ENCODE measurements at regions not wholly inside any gene's neighbourhood (a gene's known extent, or its start where the extent isn't known, plus 50 kb on each side); places are given as distances from the start of the nearest gene placed in this dataset.
A peak's percentile ranks its signal among the peaks of the same experiment; 100 is the strongest.

DNA sequence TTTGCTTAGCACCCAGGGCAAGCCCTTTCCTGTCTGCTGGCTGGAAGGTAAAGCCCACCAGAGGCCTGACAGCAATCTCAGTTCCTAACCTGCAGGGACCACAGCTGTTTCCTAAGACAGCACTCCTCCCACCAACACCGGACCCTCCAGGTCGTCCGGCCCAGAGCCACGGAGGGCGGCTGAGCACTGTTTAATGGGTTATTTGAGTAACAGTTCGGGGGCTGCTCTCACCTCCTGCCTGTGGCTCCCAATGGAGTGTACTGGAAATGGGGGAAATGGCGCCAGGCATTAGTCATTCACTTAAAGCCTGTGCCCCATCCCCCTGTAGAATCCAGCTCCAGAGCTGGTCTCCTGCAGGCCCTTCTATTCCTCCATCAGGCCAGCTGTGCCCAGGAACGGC is 81.6 kb upstream of the ADRA2C start:
- no peak for DNase-seq (ENCODE audit: low read depth, low spot score)

DNA sequence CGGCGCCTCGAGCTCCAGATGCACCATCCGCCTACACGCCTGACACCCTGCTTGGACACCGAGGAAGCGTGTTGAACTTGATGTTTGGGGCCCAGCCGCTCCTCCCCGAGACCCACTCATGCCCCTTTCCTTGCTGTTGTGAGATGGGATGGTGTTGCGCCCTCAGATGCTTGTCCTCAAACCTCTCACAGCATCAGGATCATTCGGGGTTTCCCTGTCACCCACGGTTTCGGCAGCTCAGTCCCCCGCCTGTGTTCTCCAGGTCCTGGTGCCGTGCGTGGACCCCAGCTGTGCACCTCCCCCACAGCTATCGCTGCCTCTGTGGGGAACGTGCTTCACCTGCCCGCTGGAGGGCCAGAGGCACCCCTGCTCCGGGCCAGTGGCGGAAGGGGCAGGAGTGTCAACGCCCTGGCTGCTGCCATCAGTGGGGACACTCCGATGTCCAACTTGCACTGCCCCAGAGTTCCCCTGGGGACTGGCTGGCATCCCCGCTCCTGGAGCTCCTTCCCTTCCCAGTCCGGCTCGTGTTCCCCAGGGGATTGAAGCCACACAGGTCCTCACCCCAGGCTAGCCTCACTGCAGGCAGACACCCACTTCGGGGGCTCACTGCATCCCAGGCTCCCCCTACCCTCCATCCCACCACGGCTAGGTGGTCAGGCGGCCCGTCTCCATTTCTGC is 82.3 kb upstream of the ADRA2C start:
- no peak for DNase-seq (ENCODE audit: low read depth, low spot score)

DNA sequence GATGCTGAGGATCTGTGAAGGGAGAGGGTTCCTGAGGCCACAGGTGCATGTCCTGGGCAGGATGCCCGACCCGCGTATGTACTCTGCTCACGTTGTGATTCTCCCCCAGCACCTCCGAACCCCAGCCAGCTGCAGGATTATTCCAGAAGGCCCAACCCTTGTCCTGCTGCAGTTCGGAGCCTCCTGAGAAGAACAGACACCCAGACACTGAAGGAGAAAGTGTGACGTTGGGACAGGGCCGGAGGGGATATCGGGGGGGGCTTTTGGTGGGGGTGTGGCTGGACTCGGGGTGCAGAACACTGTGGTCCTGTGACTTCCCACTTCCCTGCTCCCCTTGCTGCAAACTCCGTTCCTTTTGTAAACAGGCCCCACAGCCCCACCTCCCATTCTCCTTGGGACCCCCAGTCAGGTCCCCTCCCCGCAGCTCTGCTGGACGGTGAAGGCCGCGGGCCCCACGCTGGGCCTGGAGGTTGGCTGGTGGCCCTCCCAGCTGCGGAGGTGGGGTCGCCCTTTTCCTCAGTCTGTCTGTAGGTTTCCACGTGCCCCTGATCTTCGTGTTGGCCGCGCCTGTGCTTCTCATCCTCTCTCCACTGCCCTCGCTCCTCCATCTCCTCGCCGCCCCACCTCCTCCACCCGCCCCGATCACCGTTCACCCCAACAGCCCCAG is 83.0 kb upstream of the ADRA2C start:
- no peak for DNase-seq (ENCODE audit: low read depth, low spot score)

DNA sequence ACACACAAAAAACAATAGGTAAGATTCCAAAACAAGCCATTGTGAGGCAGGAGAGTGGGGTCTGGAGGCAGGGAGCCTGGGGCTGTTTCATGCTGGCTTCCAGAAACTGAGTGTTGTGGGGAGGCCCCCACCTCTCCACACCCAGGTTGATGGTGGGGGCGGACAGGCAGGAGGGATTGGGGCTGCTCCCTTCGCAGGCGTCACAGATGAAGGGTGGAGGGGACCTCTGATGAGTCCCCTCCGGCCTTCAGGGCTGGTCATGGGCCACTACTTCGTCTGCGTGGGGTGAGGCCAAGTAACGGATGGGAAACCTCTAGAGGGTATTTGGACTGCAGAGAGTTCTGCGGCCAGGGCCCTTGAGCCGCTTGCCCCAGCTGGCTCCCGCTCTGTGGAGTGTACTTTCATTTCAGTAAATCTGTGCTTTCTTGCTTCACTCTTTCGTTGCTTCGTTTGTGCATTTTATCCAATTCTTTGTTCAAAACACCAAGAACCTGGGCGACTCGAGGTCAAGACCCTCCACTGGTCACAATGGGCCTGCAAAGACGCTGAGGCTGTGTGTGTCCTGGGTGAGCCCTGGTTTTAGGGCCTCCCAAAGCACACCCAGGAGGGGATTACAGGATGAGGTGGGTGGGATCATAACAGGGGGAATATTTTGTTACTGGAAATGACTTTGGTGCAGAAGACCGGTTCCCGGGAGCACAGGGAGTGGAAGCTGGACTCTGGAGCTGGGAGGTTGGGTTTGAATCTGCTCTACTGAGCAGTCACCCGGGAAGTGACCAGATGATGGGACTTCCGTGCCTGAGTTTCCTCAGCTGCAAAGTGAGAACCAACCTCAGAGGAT is 83.7 kb upstream of the ADRA2C start:
- no peak for DNase-seq (ENCODE audit: low read depth, low spot score)

DNA sequence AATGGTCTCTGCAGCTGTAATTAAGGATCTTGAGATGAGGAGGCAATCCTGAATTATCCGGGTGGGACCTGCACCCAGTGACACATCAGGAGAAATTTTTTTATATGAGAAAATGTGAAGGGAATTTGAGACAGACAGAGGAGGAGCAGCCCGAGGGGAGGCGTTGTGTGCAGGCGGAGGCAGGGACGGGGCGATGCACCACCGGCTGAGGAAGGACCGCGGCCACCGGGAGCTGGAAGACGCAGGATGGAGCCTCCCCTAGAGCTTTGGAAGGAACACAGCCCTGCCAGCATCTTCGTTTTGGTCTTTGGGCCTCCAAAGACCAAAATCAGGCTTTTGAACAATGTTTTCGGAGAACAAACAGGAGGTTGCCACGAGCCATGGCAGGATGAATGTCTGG is 85.0 kb upstream of the ADRA2C start:
- no peak for DNase-seq (ENCODE audit: low read depth, low spot score)

DNA sequence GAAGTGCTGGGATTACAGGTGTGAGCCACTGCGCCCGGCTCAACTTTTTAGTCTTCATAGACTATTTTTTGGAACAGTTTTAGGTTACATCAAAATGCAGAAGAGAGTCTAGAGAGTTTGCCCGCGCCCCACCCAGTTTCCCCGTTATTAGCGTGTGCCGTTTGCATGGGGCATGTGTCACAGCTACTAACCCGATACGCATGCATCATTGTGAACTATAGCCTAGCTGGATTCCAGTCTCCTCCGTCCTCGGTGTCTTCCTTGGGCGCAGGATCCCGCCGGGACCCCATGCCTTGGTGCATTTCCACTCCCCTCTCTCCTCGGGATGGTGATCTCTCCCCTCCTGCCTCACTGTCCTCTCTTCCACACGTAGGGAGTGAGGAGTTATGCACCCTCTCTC is 85.5 kb upstream of the ADRA2C start:
- DNase-seq (ENCODE audit: low read depth, low spot score), result no peak

DNA sequence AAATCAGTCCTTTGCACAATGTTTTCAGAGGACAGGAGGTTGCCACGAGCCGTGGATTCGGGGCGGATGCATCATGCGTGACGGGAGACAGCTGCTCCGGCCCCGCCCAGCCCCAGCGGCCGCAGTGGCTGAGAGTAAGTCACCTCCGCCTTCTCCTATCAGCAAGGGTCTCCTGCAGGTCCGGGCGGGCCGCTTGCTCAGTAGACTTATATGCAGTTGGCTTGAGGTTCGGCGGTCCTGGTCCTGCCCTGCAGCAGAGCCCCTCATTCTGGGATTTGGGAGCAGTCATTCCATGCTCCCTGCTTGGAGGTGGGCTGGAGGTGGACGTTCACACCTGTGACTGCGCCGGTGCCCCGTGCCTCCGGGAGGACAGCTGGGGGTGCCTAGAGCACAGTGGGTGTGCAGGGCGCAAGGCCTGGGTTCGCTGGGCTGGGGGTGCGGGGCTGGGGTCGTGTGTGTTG is 86.3 kb upstream of the ADRA2C start:
- DNase-seq (ENCODE audit: low read depth, low spot score), result no peak

DNA sequence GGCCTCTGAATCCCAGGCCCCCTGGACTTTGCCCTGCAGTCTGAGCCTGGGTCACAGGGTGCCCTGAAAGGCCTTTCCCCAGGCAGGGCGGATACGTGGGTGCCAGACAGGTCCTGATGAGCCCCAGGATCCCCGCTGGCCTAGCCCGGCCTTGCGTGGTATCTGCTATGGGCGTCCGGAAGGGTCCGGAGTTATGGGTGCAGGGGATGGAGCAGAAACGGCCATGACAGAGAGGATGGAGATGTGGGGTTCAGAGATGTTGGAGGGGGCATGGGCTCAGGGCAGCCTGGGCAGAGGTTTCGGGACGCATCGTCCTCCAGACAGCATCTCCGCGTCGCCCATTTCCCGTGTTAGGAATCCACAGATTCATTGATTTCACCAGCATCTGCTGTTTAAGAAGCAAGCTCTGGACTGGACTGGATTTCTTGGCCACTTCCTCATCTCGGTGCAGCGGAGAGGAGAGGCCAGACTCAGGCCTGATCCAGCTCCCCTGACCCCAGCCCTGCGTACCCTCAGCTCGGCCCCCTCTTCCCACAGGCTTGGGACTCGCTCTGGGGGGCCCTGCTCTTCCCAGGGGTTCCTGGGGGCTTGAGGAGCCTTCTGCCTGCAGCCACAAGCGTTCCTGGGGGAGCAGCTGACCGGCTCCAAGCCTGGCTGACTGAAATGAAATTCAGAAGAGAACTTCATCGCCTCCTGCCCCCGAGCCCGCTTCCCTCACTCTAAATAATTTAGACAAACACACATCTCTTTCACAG is 86.9 kb upstream of the ADRA2C start:
- no peak for DNase-seq (ENCODE audit: low read depth, low spot score)

DNA sequence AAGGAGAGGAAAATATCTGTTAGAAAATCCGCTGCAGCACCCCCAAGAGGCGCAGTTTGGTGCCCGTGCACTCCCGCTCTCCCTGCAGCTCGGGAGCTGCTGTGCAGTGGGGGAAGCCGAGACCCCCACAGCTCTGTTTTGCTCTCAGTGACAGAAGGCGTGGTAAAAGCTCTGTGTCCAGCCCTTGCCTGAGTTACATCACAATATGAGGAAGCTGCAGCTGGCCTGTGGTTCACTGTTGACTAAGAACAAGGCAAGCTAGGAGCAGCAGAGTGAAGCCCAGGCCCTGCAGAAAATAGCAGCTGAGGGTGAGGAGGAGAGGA is 88.5 kb upstream of the ADRA2C start:
- DNase-seq (ENCODE audit: low read depth, low spot score), result no peak

DNA sequence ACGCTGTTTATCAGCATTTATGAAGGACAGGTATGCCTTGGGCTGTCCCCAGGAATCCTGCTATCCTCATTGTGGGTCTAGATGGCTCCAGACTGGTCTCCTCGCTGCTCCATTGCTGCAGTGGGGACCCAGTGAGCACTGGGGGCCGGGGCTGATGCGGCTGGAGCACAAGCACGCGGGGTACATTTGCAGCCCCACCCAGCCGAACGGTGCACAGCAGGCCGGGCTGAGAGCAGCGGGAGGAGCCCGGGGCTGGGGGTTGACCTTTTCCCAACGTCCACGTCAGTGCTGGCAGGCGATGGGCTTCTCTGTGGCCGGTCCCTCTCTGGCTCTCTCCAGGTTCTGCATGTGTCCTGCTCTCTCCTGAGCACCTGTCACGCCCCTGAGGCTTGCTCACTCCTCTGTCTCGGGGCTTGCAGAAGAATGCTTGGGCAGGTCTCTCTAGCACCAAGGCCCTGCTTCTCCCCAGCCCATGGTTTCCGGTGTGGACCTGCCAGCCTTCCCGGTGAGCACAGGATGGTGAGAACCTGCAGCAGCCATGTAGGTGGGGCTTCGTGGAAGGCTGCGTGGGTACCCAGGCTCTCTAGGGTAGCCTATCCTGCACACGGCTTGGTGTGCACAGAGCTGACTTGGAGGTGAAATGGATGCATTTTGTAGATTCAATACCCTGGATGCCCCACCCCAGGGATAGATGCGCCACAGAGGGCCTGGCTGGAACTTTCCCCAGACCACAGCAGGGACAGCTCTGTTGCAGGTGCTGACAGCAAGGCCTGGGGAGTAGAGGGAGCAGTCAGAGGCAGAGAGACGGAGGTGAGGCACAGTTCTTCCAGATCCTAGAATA is 89.1 kb upstream of the ADRA2C start:
- DNase-seq (ENCODE audit: low read depth, low spot score), result no peak

DNA sequence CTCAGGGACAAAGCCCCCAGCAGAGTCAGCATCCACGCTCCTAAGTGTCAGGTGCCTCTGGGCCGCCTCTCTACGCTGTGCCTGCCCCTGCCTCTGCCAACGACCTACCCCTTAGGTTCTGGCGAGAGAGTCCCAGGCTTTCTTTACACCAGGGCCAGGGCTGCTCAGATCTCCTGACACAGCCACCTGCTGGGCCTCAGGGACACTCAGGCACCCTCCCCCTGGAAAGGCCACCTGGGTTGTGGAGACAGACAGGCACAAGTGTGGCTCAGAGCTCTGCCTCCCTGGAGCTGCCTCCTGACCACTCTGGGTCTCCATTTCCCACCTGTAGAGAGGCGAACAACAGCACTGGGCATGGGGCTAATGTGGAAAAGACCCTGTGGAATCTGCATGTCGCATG is 90.0 kb upstream of the ADRA2C start:
- DNase-seq (ENCODE audit: low read depth, low spot score), result no peak

DNA sequence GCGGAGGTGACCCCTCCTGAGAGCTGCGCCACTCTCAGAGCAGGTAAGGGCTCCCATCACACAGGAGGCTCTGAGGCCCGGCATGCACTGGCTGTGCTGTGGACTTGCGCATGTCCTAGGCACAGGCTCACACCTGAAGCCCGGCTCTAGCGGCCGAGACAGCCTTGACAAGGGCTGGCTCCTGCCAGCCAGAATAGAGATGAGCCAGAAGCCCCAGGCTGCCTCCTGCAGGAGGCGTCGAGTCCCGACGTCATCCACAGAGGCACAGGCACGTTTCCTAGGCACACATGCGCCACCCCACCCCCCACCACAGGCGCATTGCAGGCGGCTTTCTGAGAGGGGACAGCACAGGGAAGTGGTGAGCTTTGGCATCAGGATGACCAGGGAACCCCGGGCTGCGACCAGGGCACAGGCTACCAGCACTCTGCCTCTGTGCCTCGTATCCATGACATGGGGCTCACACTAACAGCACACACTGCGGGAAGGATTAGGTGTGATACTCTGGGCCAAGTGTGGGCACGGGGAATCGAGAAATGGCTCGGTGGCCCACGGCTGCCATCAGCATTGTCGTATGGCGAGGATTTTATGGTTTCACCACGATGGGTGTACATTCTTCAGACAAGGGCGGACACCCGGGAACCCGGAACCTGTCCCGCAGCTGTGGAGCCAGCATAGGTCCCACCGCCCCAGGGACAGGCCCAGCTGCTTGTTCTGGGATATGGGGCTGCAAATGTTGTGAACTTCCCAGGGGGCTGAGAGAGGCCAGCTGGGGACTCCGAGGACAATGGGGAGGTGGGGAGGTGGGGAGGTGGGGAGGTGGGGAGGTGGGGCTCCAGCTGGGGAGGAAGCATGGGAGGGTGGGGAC is 90.7 kb upstream of the ADRA2C start:
- peak; percentile 17 for DNase-seq (ENCODE audit: low read depth, low spot score)

DNA sequence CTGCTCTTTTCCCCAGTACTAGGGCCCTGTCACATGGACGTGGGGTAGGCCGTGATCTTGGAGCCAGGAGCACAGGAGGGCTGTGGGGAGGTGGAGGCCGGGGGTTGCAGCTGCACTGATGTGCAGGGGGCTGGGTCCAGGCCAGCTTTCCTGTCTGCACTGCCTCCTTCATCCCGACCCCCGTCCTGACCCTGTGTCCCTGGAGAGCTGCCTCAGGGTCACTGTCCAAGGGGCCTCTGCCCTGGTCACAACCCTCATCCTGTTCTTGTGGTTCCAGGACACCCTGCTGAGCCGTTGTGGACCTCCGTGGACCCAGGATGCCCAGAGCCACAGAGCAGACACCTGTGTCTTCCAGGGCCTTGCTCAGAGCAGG is 91.7 kb upstream of the ADRA2C start:
- DNase-seq (ENCODE audit: low read depth, low spot score), result no peak

DNA sequence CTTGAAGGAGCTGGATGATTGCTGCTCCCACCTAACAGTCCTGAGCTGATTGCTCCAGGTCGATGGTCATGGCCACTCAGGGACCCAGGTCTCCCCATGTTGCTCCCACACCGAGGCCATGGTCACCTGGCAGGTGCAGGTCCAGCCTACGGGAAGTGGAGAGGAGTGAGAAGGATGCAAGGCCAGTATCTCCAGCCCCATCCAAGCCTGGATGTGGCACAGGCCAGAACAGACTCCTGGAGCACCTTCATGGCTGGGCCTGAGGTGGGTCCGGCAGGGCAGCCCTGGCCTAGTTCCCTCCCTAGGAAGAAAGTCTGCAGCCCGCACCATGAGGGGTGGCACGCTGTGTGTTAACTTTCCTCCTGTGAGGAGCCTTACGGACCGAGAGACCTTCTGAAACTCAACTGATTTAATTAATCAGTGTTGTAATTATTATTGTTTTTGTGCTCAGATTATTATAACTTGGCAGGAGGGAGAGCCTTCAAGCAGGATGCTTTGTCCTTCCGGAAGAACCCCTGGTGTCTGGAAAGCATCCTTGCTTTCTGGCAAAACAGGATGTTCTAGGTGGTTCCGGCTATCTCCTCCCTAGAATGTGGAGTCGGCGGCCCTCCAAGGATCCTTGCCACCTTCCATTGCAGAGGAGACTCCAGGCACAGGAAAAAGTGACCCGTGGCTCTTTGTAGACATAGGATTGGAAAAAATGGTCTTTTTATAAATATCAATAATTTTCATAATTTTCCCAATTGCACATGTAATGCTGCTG is 92.3 kb upstream of the ADRA2C start:
- DNase-seq (ENCODE audit: low read depth, low spot score), result no peak

DNA sequence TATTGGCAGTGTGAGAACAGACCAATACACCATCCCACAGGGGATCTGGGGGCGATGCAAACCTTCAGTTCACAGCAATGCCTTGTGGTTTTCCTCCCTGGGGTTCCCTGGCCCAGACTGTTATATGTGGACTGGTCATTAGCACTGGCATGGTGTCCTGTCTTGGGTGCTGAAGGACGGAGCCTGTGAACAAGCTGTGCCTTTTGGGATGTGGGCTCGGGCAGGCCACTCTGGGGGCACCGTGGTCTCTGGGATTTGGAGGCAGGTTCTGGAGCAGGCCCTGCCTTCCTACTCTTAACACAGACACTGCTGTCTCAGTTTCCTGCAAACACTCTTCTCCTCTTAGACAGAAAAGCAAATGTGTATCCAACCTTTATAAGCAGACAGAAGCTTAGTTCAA is 93.0 kb upstream of the ADRA2C start:
- DNase-seq (ENCODE audit: low read depth, low spot score), result no peak

DNA sequence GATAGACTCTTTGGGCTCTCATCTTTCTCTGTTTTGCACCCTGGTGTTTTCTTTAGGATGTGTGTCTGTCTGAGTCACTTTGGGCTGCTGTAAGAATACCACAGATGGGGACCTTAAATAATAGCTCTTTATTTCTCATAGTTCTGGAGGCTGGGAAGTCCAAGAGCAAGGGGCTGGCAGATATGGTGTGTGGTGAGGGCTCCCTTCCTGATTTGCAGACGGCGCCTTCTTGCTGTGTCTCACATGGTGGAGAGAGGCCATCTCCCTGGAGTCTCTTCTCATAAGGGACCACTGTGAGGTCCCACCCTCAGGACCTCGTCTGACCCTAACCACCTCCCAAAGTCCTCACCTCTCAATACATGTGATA is 93.7 kb upstream of the ADRA2C start:
- DNase-seq (ENCODE audit: low read depth, low spot score), result no peak

DNA sequence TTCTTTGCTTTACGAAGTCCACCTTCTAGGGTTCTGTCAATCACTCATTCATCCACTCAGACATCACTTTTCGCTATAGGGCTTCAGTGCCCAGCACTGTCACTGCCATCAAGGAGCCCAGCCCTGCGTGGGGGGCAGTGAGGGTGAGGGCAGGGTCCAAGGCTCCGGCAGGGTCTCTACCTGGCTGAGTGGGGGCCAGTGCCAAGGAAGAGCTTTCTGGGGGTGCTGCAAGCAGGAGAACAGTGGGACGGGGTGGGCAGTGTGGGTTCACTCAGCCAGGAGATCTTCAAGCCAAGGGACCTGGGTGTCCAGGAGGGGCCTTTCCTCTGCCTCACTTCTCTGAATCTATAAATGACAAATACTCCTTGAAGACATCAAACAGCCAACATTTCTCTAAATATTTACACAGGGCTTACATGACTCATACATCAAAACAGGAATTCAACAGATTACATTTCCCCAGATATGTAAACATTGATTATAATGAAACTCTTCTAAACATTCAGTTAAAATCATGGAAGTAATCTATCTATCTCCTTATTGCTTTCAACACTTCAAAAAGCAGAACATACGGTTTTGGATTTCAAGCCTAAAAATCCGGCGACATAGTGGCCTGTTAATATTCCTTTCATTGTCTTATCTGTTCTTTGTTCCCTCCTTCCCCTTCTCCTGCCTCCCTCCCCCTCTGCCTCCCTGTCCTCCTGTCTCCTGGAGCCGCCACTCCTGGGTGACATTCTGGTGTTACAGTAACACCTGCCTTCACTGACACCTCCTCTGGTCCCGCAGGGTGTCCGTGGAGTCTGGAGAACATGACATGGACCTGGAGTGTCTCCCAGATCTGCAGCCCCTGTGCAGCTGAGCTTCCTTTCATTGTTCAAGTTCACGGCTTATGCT is 94.4 kb upstream of the ADRA2C start:
- no peak for DNase-seq (ENCODE audit: low read depth, low spot score)
